ENCODE measurements at regions not wholly inside any gene's neighbourhood (a gene's known extent, or its start where the extent isn't known, plus 50 kb on each side); places are given as distances from the start of the nearest gene placed in this dataset.

- H3K9me3 ChIP-seq (replicated peaks; ENCODE audit: control insufficient read depth, insufficient read depth, low read depth, low read length), result no peaks in the 10 kb centered on the region
- DNase-seq (ENCODE audit: extremely low read depth in 1 of 4, low spot score in 3 of 4), result no peak
- H3K9ac ChIP-seq (ENCODE audit: insufficient read depth in 1 of 2, low read depth in 2 of 2, low read length in 2 of 2), result no peak overlapping the region
- CTCF ChIA-PET (ENCODE audit: low intra/inter-chr PET ratio), result no interaction called here
- no peaks in the 10 kb centered on the region for H3K9me1 ChIP-seq (ENCODE audit: control insufficient read depth, insufficient read depth, low read length)
- TF ChIP-seq MAFG (tag; conservative IDR thresholded peaks at IDR 0.05) (peak; percentile 59), ZNF175 (CRISPR knock-in tag; IDR thresholded peaks at IDR 0.05; ENCODE audit: low read depth) (no peak)
- H3K4me2 ChIP-seq (ENCODE audit: insufficient read depth, low read length), result no peak overlapping the region
- H3K27me3 ChIP-seq (ENCODE audit: control insufficient read depth in 2 of 2, insufficient read depth in 2 of 2, low read length in 2 of 2), result no peaks in the 10 kb centered on the region
- 0% methylated on average over 1 of the region's 1 CpG for WGBS (ENCODE audit: insufficient coverage, low coverage, missing lambda C conversion rate)
- in situ Hi-C loops (cut with MboI) (no loop called here), intact Hi-C loops (cut with micrococcal nuclease) (no loop called here)
- POLR2A ChIA-PET, result no interaction called here
- H3K79me2 ChIP-seq (ENCODE audit: control insufficient read depth, insufficient read depth, low read length), result no peaks in the 10 kb centered on the region
- H4K20me1 ChIP-seq (replicated peaks; ENCODE audit: control insufficient read depth, insufficient read depth, low read length), result no peaks in the 10 kb centered on the region
- FAIRE-seq, result no peak
- BruUV-seq (replicated peaks), result no TSS peak
- no peak overlapping the region for H3K27ac ChIP-seq (ENCODE audit: extremely low read depth, low read depth, low read length)
- H2AFZ ChIP-seq (ENCODE audit: low read depth, low read length), result no peak overlapping the region
- no peak overlapping the region for H3K4me3 ChIP-seq
- H3K36me3 ChIP-seq (ENCODE audit: control insufficient read depth, insufficient read depth, low read length), result no peaks in the 10 kb centered on the region
- ATAC-seq, result no peak
- H3K4me1 ChIP-seq (replicated peaks in 1 of 2; ENCODE audit: control insufficient read depth in 2 of 2, insufficient read depth in 2 of 2, low read length in 2 of 2), result no peaks in the 10 kb centered on the region
Observed at GRCh38 chr4:24006269-24006668, 116.4 kb upstream of the PPARGC1A start.

GRCh38 chr4:24003926-24004325 lies 114.1 kb upstream of the PPARGC1A start:
- Histone ChIP-seq H3K27ac (ENCODE audit: extremely low read depth, low read depth, low read length) (no peak overlapping the region), H3K36me3 (ENCODE audit: control insufficient read depth, insufficient read depth, low read length) (no peaks in the 10 kb centered on the region), H3K4me2 (ENCODE audit: insufficient read depth, low read length) (no peak overlapping the region), H3K9me1 (ENCODE audit: control insufficient read depth, insufficient read depth, low read length) (no peaks in the 10 kb centered on the region), H3K4me1 (replicated peaks in 1 of 2; ENCODE audit: control insufficient read depth in 2 of 2, insufficient read depth in 2 of 2, low read length in 2 of 2) (no peaks in the 10 kb centered on the region), H3K4me3 (no peak overlapping the region), H3K9ac (ENCODE audit: insufficient read depth in 1 of 2, low read depth in 2 of 2, low read length in 2 of 2) (no peak overlapping the region), H2AFZ (ENCODE audit: low read depth, low read length) (no peak overlapping the region), H3K9me3 (replicated peaks; ENCODE audit: control insufficient read depth, insufficient read depth, low read depth, low read length) (no peaks in the 10 kb centered on the region), H3K79me2 (ENCODE audit: control insufficient read depth, insufficient read depth, low read length) (no peaks in the 10 kb centered on the region), H4K20me1 (replicated peaks; ENCODE audit: control insufficient read depth, insufficient read depth, low read length) (no peaks in the 10 kb centered on the region), H3K27me3 (ENCODE audit: control insufficient read depth in 2 of 2, insufficient read depth in 2 of 2, low read length in 2 of 2) (no peaks in the 10 kb centered on the region)
- CTCF ChIA-PET (ENCODE audit: low intra/inter-chr PET ratio), result no interaction called here
- POLR2A ChIA-PET, result no interaction called here
- BruUV-seq (replicated peaks), result no TSS peak
- ATAC-seq, result no peak
- WGBS (ENCODE audit: insufficient coverage, low coverage, missing lambda C conversion rate), result 0% methylated on average over 4 of the region's 4 CpGs
- no peak for FAIRE-seq
- TF ChIP-seq CTCFL (IDR thresholded peaks at IDR 0.05; ENCODE audit: borderline replicate concordance, insufficient read depth, low read depth, low read length, poor library complexity, severe bottlenecking), result no peak
- TF ChIP-seq SREBF1 (IDR thresholded peaks at IDR 0.05; ENCODE audit: borderline replicate concordance, low read depth, low read length), result no peak
- TF ChIP-seq TARDBP (IDR thresholded peaks at IDR 0.05), result no peak
- TF ChIP-seq ZNF124 (CRISPR knock-in tag; IDR thresholded peaks at IDR 0.05), result no peak
- TF ChIP-seq ZNF408 (CRISPR knock-in tag; IDR thresholded peaks at IDR 0.05; ENCODE audit: low read depth), result no peak
- TF ChIP-seq YBX1 (IDR thresholded peaks at IDR 0.05), result no peak
- TF ChIP-seq IRF1 (CRISPR knock-in tag; IDR thresholded peaks at IDR 0.05; ENCODE audit: borderline replicate concordance), result no peak
- no peak for TF ChIP-seq ZNF584 (CRISPR knock-in tag; IDR thresholded peaks at IDR 0.05; ENCODE audit: low read depth)
- TF ChIP-seq MNT (conservative IDR thresholded peaks at IDR 0.05), result no peak
- no peak for TF ChIP-seq NCOA2 (IDR thresholded peaks at IDR 0.05; ENCODE audit: partially characterized antibody in 2 of 2)
- DNase-seq (ENCODE audit: extremely low read depth in 1 of 4, low spot score in 3 of 4), result no peak
- in situ Hi-C loops (cut with MboI), result no loop called here
- intact Hi-C loops (cut with micrococcal nuclease), result no loop called here
